ENCODE measurements at regions not wholly inside any gene's neighbourhood (a gene's known extent, or its start where the extent isn't known, plus 50 kb on each side); places are given as distances from the start of the nearest gene placed in this dataset.

GRCh38 chr11:11213117-11213516, 139.9 kb downstream of the CSNK2A3 start:
- no peak for DNase-seq (ENCODE audit: low read depth)
- H3K4me3 ChIP-seq (ENCODE audit: low read length): no peak overlapping the region
- TF ChIP-seq, protein P1, sequence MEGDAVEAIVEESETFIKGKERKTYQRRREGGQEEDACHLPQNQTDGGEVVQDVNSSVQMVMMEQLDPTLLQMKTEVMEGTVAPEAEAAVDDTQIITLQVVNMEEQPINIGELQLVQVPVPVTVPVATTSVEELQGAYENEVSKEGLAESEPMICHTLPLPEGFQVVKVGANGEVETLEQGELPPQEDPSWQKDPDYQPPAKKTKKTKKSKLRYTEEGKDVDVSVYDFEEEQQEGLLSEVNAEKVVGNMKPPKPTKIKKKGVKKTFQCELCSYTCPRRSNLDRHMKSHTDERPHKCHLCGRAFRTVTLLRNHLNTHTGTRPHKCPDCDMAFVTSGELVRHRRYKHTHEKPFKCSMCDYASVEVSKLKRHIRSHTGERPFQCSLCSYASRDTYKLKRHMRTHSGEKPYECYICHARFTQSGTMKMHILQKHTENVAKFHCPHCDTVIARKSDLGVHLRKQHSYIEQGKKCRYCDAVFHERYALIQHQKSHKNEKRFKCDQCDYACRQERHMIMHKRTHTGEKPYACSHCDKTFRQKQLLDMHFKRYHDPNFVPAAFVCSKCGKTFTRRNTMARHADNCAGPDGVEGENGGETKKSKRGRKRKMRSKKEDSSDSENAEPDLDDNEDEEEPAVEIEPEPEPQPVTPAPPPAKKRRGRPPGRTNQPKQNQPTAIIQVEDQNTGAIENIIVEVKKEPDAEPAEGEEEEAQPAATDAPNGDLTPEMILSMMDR (IDR thresholded peaks at IDR 0.05; ENCODE audit: insufficient read depth, low read depth, low read length, missing control alignments): no peak

DNA sequence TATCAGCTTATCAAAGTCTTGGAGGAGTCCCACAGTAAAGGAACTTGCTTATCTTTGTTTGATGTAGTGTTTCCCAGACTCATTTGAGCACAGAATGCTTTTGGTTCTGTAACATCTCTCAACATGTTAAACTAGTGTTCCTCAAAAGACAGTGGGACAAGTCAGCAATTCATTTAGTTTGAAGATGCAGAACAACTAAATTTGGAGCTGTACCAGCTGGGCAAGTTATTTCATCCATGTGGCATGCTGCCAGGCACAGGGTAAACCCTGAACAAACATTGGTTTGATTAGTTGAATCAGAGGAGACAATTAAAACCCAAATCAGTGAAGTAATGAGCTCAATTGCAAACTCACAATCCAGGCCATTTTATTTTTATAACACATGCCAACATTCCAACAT, 141.2 kb downstream of the CSNK2A3 start:
- no peak overlapping the region for H3K4me3 ChIP-seq (ENCODE audit: low read length)
- TF ChIP-seq, protein P1 (IDR thresholded peaks at IDR 0.05; ENCODE audit: insufficient read depth, low read depth, low read length, missing control alignments): no peak
- peak; percentile 53 for DNase-seq (ENCODE audit: low read depth)

GRCh38 chr11:11211186-11211585, 141.9 kb downstream of the CSNK2A3 start:
- TF ChIP-seq, protein P1 (IDR thresholded peaks at IDR 0.05; ENCODE audit: insufficient read depth, low read depth, low read length, missing control alignments): no peak
- peak; percentile 61 for DNase-seq (ENCODE audit: low read depth)
- no peak overlapping the region for H3K4me3 ChIP-seq (ENCODE audit: low read length)

- no peak overlapping the region for H3K4me3 ChIP-seq (ENCODE audit: low read length)
- no peak for DNase-seq (ENCODE audit: low read depth)
- TF ChIP-seq, protein P1 (IDR thresholded peaks at IDR 0.05; ENCODE audit: insufficient read depth, low read depth, low read length, missing control alignments): no peak
These were observed 142.6 kb downstream of the CSNK2A3 start for GRCh38 chr11:11210446-11210845.

DNA sequence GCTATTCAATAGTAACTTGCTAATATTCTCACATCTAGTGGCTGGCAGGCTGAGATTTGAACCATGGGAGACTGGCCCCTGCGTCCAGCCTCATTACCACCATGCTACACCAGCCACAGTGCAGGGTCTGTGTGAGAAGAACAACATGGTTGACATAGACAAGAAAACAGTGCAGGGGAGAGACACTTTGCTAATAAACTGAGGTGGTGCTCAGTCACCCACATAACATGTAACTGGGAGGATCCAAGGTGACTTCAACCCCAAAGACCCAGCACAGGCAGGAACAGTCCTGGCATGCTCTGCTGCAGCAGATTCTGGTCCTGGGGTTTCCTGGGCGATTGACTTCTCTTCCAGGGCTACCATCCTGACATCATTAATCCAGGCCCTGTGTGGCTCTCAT, 143.1 kb downstream of the CSNK2A3 start:
- DNase-seq (ENCODE audit: low read depth): no peak
- no peak overlapping the region for H3K4me3 ChIP-seq (ENCODE audit: low read length)
- TF ChIP-seq, protein P1 (IDR thresholded peaks at IDR 0.05; ENCODE audit: insufficient read depth, low read depth, low read length, missing control alignments): no peak

DNA sequence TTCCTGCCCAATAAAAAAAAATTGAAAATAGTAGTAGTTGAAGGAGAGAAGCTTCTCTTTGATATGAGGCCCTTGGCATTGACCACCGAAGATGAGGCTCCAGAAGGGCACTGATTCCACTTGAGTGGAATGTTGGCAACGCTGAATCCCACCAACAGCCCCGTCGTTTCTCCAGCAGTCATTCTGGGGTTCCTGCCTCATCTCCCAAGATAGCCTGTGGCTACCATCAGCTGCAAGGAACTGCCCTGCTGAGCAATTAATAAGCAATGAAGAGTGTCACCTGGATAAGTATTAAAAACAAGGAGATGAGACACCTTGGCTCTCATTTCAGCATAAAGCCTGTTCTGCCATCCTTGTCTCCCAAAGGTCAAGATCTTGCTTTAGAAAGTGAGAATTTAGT, 144.1 kb downstream of the CSNK2A3 start:
- TF ChIP-seq, protein P1 (IDR thresholded peaks at IDR 0.05; ENCODE audit: insufficient read depth, low read depth, low read length, missing control alignments): no peak
- no peak overlapping the region for H3K4me3 ChIP-seq (ENCODE audit: low read length)
- no peak for DNase-seq (ENCODE audit: low read depth)

DNA sequence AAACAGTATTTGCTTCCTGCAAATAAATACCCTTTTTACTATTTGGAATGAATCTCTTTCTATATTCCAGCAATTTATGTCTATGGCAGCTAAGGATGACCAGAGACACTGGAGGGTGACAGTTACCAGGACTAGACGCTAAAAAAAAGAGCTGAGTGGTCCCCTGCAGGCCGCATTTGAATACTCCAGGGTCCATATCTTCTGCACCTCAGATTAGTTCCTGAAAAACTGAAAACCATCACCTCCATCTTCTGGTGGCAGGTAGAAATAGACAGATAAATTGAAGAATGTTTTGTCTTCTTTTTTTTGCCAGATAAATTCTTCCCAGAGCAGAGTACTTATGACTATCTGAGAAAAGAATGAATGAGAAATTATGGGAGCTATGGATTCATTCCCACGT, 145.6 kb downstream of the CSNK2A3 start:
- H3K4me3 ChIP-seq (ENCODE audit: low read length): no peak overlapping the region
- TF ChIP-seq, protein P1 (IDR thresholded peaks at IDR 0.05; ENCODE audit: insufficient read depth, low read depth, low read length, missing control alignments): no peak
- DNase-seq (ENCODE audit: low read depth): no peak
